Fibroblast of mammary gland (primary cell): ENCODE measurements at regions not wholly inside any gene's neighbourhood (a gene's known extent, or its start where the extent isn't known, plus 50 kb on each side); places are given as distances from the start of the nearest gene placed in this dataset.

Experiments used
- DNase-seq: peaks from one replicate; pipeline ENCODE4 v3.0.0-alpha.2; 2010; ENCODE audit warnings: low read depth
- H3K4me3 ChIP-seq: 2 replicates; pipeline ENCODE4 v1.5.1; 2011; ENCODE audit warnings: low read depth, mild to moderate bottlenecking, low read length, moderate library complexity; ENCODE audit not compliant: control insufficient read depth
- CTCF ChIP-seq: conservative IDR thresholded peaks from 2 replicates; pipeline ENCODE4 v1.5.1; 2011; ENCODE audit warnings: low read depth, low read length, inconsistent platforms; ENCODE audit not compliant: control insufficient read depth, insufficient read depth

GRCh38 chr1:59107516-59107915 lies 189.4 kb upstream of the FGGY start:
- H3K4me3 ChIP-seq, result no peak overlapping the region
- TF ChIP-seq CTCF, result no peak
- DNase-seq, result no peak

- TF ChIP-seq CTCF, result no peak
- no peak for DNase-seq
Measured at GRCh38 chr1:59107916-59108315, 189.0 kb upstream of the FGGY start.

GRCh38 chr1:59108481-59109317 lies 188.2 kb upstream of the FGGY start:
- no peak for DNase-seq
- H3K4me3 ChIP-seq, result no peak overlapping the region
- no peak for TF ChIP-seq CTCF

More at GRCh38 chr1:59107916-59108315, 189.0 kb upstream of the FGGY start:
- H3K4me3 ChIP-seq, result no peak overlapping the region

- no peak overlapping the region for H3K4me3 ChIP-seq
- no peak for TF ChIP-seq CTCF
- no peak for DNase-seq
Measured at GRCh38 chr1:59110271-59110670, 186.6 kb upstream of the FGGY start.

GRCh38 chr1:59113876-59114457 lies 182.9 kb upstream of the FGGY start:
- no peak for DNase-seq
- H3K4me3 ChIP-seq, result no peak overlapping the region
- TF ChIP-seq CTCF, result no peak

GRCh38 chr1:59115865-59116264 lies 181.0 kb upstream of the FGGY start:
- DNase-seq, result no peak
- H3K4me3 ChIP-seq, result no peak overlapping the region
- TF ChIP-seq CTCF, result no peak
